ENCODE measurements at regions not wholly inside any gene's neighbourhood (a gene's known extent, or its start where the extent isn't known, plus 50 kb on each side); places are given as distances from the start of the nearest gene placed in this dataset.

- TF ChIP-seq, protein P1, sequence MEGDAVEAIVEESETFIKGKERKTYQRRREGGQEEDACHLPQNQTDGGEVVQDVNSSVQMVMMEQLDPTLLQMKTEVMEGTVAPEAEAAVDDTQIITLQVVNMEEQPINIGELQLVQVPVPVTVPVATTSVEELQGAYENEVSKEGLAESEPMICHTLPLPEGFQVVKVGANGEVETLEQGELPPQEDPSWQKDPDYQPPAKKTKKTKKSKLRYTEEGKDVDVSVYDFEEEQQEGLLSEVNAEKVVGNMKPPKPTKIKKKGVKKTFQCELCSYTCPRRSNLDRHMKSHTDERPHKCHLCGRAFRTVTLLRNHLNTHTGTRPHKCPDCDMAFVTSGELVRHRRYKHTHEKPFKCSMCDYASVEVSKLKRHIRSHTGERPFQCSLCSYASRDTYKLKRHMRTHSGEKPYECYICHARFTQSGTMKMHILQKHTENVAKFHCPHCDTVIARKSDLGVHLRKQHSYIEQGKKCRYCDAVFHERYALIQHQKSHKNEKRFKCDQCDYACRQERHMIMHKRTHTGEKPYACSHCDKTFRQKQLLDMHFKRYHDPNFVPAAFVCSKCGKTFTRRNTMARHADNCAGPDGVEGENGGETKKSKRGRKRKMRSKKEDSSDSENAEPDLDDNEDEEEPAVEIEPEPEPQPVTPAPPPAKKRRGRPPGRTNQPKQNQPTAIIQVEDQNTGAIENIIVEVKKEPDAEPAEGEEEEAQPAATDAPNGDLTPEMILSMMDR (IDR thresholded peaks at IDR 0.05) = no peak
- no peak for TF ChIP-seq POLR2A (IDR thresholded peaks at IDR 0.05)
- TF ChIP-seq POLR2AphosphoS5 (IDR thresholded peaks at IDR 0.05) = no peak
These were observed 239.3 kb upstream of the KCNG1 start for GRCh38 chr20:51262240-51262639.
